ENCODE measurements at regions not wholly inside any gene's neighbourhood (a gene's known extent, or its start where the extent isn't known, plus 50 kb on each side); places are given as distances from the start of the nearest gene placed in this dataset.

- TF ChIP-seq ZSCAN29 (CRISPR knock-in tag; conservative IDR thresholded peaks at IDR 0.05) (no peak), ZNF510 (CRISPR knock-in tag; IDR thresholded peaks at IDR 0.05; ENCODE audit: low read depth) (no peak), BRF2 (CRISPR knock-in tag; IDR thresholded peaks at IDR 0.05) (no peak), HNF4A (CRISPR knock-in tag; IDR thresholded peaks at IDR 0.05) (no peak), TGIF2 (CRISPR knock-in tag; IDR thresholded peaks at IDR 0.05) (no peak), SMC3 (IDR thresholded peaks at IDR 0.05; ENCODE audit: low read length) (no peak), ZSCAN21 (CRISPR knock-in tag; IDR thresholded peaks at IDR 0.05; ENCODE audit: borderline replicate concordance) (no peak)
- TF ChIP-seq, protein P1, sequence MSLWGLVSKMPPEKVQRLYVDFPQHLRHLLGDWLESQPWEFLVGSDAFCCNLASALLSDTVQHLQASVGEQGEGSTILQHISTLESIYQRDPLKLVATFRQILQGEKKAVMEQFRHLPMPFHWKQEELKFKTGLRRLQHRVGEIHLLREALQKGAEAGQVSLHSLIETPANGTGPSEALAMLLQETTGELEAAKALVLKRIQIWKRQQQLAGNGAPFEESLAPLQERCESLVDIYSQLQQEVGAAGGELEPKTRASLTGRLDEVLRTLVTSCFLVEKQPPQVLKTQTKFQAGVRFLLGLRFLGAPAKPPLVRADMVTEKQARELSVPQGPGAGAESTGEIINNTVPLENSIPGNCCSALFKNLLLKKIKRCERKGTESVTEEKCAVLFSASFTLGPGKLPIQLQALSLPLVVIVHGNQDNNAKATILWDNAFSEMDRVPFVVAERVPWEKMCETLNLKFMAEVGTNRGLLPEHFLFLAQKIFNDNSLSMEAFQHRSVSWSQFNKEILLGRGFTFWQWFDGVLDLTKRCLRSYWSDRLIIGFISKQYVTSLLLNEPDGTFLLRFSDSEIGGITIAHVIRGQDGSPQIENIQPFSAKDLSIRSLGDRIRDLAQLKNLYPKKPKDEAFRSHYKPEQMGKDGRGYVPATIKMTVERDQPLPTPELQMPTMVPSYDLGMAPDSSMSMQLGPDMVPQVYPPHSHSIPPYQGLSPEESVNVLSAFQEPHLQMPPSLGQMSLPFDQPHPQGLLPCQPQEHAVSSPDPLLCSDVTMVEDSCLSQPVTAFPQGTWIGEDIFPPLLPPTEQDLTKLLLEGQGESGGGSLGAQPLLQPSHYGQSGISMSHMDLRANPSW (CRISPR knock-in tag; IDR thresholded peaks at IDR 0.05; ENCODE audit: borderline replicate concordance): no peak
Observed at GRCh38 chr7:124552217-124552616, 213.4 kb downstream of the GPR37 start (continued).

DNA sequence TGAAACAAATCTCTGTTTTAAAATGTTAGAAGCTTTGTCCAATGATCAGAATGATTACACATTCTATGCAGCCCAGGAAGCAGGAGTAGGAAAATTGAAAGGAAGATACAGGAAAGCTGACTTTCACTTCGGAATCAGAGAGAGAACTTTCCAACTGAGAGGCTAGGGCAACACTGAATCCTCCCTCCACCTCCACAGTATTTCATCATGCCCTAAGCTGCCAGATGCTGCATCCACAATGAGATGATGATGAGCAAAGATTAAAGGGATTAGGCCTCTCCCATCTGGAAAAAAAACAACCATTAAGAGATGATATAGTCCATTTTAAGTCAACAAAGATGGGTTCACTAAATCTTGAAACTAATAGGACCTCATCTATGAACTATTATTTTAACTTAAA, 215.6 kb downstream of the GPR37 start:
- in situ Hi-C loops (cut with HindIII; ENCODE audit: extremely low pct_ligation_motif_present, low pct_unique_long_range_greater_than_20kb): no loop called here
- CTCF ChIA-PET (ENCODE audit: low intra/inter-chr PET ratio, low total read pairs): no interaction called here
- no peak for TF ChIP-seq ZNF790 (CRISPR knock-in tag; IDR thresholded peaks at IDR 0.05; ENCODE audit: borderline replicate concordance)
- no peak for TF ChIP-seq FOXJ3 (CRISPR knock-in tag; IDR thresholded peaks at IDR 0.05; ENCODE audit: borderline replicate concordance)
- no peak for TF ChIP-seq PAWR (CRISPR knock-in tag; IDR thresholded peaks at IDR 0.05; ENCODE audit: borderline replicate concordance)
- no peak for TF ChIP-seq ZNF670 (CRISPR knock-in tag; IDR thresholded peaks at IDR 0.05; ENCODE audit: borderline replicate concordance)
- no peak for TF ChIP-seq ARNTL (CRISPR knock-in tag; IDR thresholded peaks at IDR 0.05)
- TF ChIP-seq HNF4G (IDR thresholded peaks at IDR 0.05; ENCODE audit: borderline replicate concordance, low read depth, low read length): no peak
- TF ChIP-seq HNF4G (CRISPR knock-in tag; IDR thresholded peaks at IDR 0.05; ENCODE audit: borderline replicate concordance, low read depth): no peak
- no peak for TF ChIP-seq NAIF1 (CRISPR knock-in tag; IDR thresholded peaks at IDR 0.05; ENCODE audit: borderline replicate concordance)
- TF ChIP-seq ZNF333 (CRISPR knock-in tag; IDR thresholded peaks at IDR 0.05; ENCODE audit: borderline replicate concordance): no peak
- no peak for TF ChIP-seq MED8 (CRISPR knock-in tag; IDR thresholded peaks at IDR 0.05; ENCODE audit: insufficient replicate concordance)
- TF ChIP-seq THAP8 (CRISPR knock-in tag; IDR thresholded peaks at IDR 0.05; ENCODE audit: borderline replicate concordance): no peak
- no peaks in the 10 kb centered on the region for H3K9me3 ChIP-seq (ENCODE audit: low read length)
- no peak for DNase-seq (ENCODE audit: low spot score)
- no peaks in the 10 kb centered on the region for H3K4me1 ChIP-seq (ENCODE audit: insufficient read depth, low read length)
- POLR2A ChIA-PET: no interaction called here
- intact Hi-C loops (cut with micrococcal nuclease; ENCODE audit: unreplicated experiment): no loop called here
- no TSS peak for BruUV-seq (replicated peaks)
- no peaks in the 10 kb centered on the region for H3K27me3 ChIP-seq (ENCODE audit: control insufficient read depth in 1 of 2, insufficient read depth in 2 of 2, low read length in 2 of 2)
- 6% methylated on average over 1 of the region's 1 CpG for WGBS (ENCODE audit: low lambda C conversion rate)
- no peak overlapping the region for H2AFZ ChIP-seq (ENCODE audit: low read length)
- H3K9ac ChIP-seq (ENCODE audit: insufficient read depth, low read depth, low read length): no peak overlapping the region
- no peak for ATAC-seq
- no peak overlapping the region for H3K27ac ChIP-seq (ENCODE audit: extremely low read length, insufficient read depth, low read length)
- H4K20me1 ChIP-seq (ENCODE audit: insufficient read depth, low read length): no peaks in the 10 kb centered on the region
- H3K36me3 ChIP-seq (replicated peaks in 1 of 2; ENCODE audit: control insufficient read depth in 1 of 2, insufficient read depth in 2 of 2, low read length in 2 of 2): no peaks in the 10 kb centered on the region
- FAIRE-seq: no peak
- H3K79me2 ChIP-seq (ENCODE audit: insufficient read depth, low read length): no peaks in the 10 kb centered on the region
- H3K4me2 ChIP-seq (ENCODE audit: low read depth, low read length): no peak overlapping the region
- no peak overlapping the region for H3K4me3 ChIP-seq (replicated peaks in 1 of 3; ENCODE audit: insufficient read depth in 1 of 3, low read depth in 2 of 3, low read length in 3 of 3)
